ENCODE measurements at regions not wholly inside any gene's neighbourhood (a gene's known extent, or its start where the extent isn't known, plus 50 kb on each side); places are given as distances from the start of the nearest gene placed in this dataset.

DNA sequence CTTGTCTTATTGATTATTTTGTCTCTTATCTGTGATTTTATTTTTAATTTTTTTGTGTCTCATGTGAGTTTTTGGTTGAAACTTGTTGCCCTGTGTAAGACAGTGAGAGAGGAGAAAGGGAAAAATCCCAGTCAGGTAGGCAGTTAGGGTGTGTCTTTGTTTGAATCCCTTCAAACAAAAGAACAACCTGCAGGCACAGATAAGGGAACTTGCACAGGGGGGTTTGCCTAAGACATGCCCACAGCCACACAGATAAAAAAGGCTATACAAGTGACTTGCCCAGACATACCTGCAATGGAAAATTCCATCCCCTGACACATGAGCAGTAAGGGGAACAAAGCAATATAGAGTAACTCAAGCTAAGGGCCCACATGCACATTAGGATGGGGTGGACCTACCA lies 127.8 kb upstream of the PLET1 start:
- Histone ChIP-seq H3K56ac (replicated peaks; ENCODE audit: insufficient read length, low read depth, low read length) (no peak overlapping the region), H3K14ac (ENCODE audit: insufficient read length) (no peak overlapping the region), H2BK20ac (ENCODE audit: low read length) (no peak overlapping the region), H4K91ac (replicated peaks; ENCODE audit: insufficient read length, low read length) (no peak overlapping the region), H3K36me3 (ENCODE audit: control insufficient read depth in 2 of 4, insufficient read depth in 4 of 4, low read length in 3 of 4) (no peaks in the 10 kb centered on the region), H3K18ac (ENCODE audit: extremely low read depth, low read length) (no peak overlapping the region), H2BK12ac (ENCODE audit: low read depth, low read length) (no peak overlapping the region), H4K8ac (ENCODE audit: extremely low read depth, insufficient read depth, low read length) (no peak overlapping the region), H4K20me1 (replicated peaks in 1 of 2; ENCODE audit: control insufficient read depth in 1 of 2, insufficient read depth in 2 of 2, low read length in 2 of 2) (no peaks in the 10 kb centered on the region), H2AFZ (ENCODE audit: low read length) (no peak overlapping the region), H3K9me3 (ENCODE audit: insufficient read depth in 2 of 2, low read depth in 1 of 2, low read length in 1 of 2) (no peaks in the 10 kb centered on the region), H2BK120ac (replicated peaks; ENCODE audit: low read depth, low read length) (no peak overlapping the region), H3K79me1 (ENCODE audit: low read depth, low read length) (no peaks in the 10 kb centered on the region), H3K27me3 (replicated peaks in 1 of 4; ENCODE audit: control insufficient read depth in 3 of 4, extremely low read depth in 1 of 4, insufficient read depth in 3 of 4, low read length in 3 of 4) (no peaks in the 10 kb centered on the region), H3K4me3 (ENCODE audit: extremely low read depth in 1 of 4, insufficient read depth in 2 of 4, low read depth in 3 of 4, low read length in 4 of 4) (no peak overlapping the region), H3K4ac (replicated peaks; ENCODE audit: insufficient read length, low read depth, low read length) (no peak overlapping the region), H4K5ac (ENCODE audit: insufficient read length, low read depth, low read length) (no peak overlapping the region), H3K23ac (ENCODE audit: insufficient read length) (no peak overlapping the region), H3K79me2 (ENCODE audit: control insufficient read depth in 1 of 2, insufficient read depth in 2 of 2, low read length in 2 of 2) (no peaks in the 10 kb centered on the region), H3K4me1 (replicated peaks in 1 of 4; ENCODE audit: control insufficient read depth in 3 of 4, insufficient read depth in 4 of 4, low read length in 3 of 4) (no peaks in the 10 kb centered on the region), H3K4me2 (ENCODE audit: insufficient read depth in 1 of 2, low read depth in 2 of 2, low read length in 2 of 2) (no peak overlapping the region), H2BK15ac (ENCODE audit: low read length) (no peak overlapping the region), H3K9ac (replicated peaks in 1 of 4; ENCODE audit: extremely low read depth in 1 of 4, low read depth in 3 of 4, low read length in 3 of 4) (no peak overlapping the region), H3K23me2 (ENCODE audit: low read depth, low read length) (no peaks in the 10 kb centered on the region), H3K27ac (ENCODE audit: low read depth, low read length) (no peak overlapping the region), H2BK5ac (ENCODE audit: low read depth, low read length) (no peak overlapping the region), H2AK5ac (ENCODE audit: low read depth, low read length) (no peak overlapping the region)
- ChIA-PET POLR2A (ENCODE audit: partially characterized antibody) (no interaction called here), CTCF (ENCODE audit: partially characterized antibody) (no interaction called here)
- no peak for FAIRE-seq
- DNase-seq (ENCODE audit: low read depth in 1 of 2, low spot score in 2 of 2): no peak
- TF ChIP-seq BCL11A (IDR thresholded peaks at IDR 0.05; ENCODE audit: low read depth in 2 of 2, low read length in 2 of 2) (no peak), SIN3A (conservative IDR thresholded peaks at IDR 0.05 in 1 of 2, IDR thresholded peaks at IDR 0.05 in 1 of 2; ENCODE audit: low read depth in 1 of 2, low read length in 2 of 2) (no peak)

Data from H1 (cell line).